OCI-LY1 (cell line): ENCODE measurements at regions not wholly inside any gene's neighbourhood (a gene's known extent, or its start where the extent isn't known, plus 50 kb on each side); places are given as distances from the start of the nearest gene placed in this dataset.

Experiments
- CTCF ChIP-seq: fragments of 200-600 bp; sonication (generic), shearing (Covaris generic); IDR thresholded peaks from 2 replicates; pipeline ENCODE4 v1.5.1; 2017; ENCODE audit warnings: mild to moderate bottlenecking, antibody characterized with exemption, low read length, moderate library complexity, mixed read lengths
- EZH2 ChIP-seq: fragments of 200-600 bp; sonication (generic), shearing (Covaris generic); IDR thresholded peaks from 2 replicates; pipeline ENCODE4 v1.8.0; 2017; ENCODE audit warnings: borderline replicate concordance, mixed run types, mild to moderate bottlenecking, antibody characterized with exemption, low read length, moderate library complexity, mixed read lengths

GRCh38 chr7:68457481-68457880, 1140.8 kb upstream of the AUTS2 start:
- no peak for TF ChIP-seq CTCF
- TF ChIP-seq EZH2 = no peak
